C4-2B (cell line): ENCODE measurements at regions not wholly inside any gene's neighbourhood (a gene's known extent, or its start where the extent isn't known, plus 50 kb on each side); places are given as distances from the start of the nearest gene placed in this dataset.

ENCODE experiments used
- CTCF ChIP-seq: fragments of 450-650 bp; conservative IDR thresholded peaks from 2 replicates; pipeline ENCODE4 v1.5.1; 2017; ENCODE audit warnings: mild to moderate bottlenecking
- ZFX ChIP-seq: fragments of 450-650 bp; IDR thresholded peaks from 2 replicates; pipeline ENCODE4 v1.6.1; 2017

DNA sequence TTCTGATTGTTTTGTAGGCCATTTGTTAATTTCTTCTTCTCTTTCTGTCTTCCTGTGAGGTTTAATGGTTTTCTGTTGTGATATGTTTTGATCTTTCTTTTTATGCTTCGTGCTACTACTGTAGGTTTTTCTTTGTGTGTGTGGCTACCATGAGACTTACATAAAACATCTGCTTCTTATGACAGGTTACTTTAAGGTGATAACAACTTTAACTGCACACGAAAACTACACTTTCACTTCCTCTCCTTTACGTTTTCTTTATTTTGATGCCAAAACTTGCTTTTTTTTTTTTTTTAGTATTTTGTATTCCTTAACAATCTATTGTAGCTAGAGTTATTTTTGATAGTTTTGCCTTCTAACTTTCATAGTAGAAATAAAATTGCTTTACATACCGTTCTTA is 691.3 kb downstream of the TSN start:
- TF ChIP-seq CTCF (no peak), ZFX (no peak)
